Superior temporal gyrus (tissue), 1 donor: ENCODE measurements at regions not wholly inside any gene's neighbourhood (a gene's known extent, or its start where the extent isn't known, plus 50 kb on each side); places are given as distances from the start of the nearest gene placed in this dataset.

Source experiments
- DNase-seq: peaks from one replicate; pipeline ENCODE4 v3.0.0-alpha.2; 2016; ENCODE audit errors: extremely low spot score

DNA sequence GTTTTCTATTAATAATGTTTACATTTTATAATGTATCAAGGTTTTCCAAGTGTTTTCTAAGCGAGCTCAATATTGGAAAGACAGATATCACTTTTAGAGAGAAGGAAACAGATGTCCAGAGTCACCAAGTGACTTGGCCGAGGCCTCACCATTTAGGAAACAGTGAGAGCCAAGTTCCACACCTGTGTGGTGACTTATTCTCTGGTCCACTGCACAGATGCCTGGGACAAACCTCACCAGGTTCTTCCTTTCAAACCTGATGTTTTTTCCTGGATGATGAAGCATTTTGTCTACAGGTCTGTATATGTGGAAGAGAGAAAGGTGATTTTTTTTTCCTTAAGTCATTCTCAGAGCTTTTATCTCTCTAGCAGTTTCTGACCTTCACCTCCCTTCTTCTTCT, 280.7 kb downstream of the LPIN1 start:
- no peak for DNase-seq

- DNase-seq: no peak
These were observed 285.4 kb downstream of the LPIN1 start for GRCh38 chr2:12031866-12032265.

- DNase-seq: no peak
These were observed 286.0 kb downstream of the LPIN1 start for GRCh38 chr2:12032398-12032797.

- DNase-seq: no peak
These were observed 286.5 kb downstream of the LPIN1 start for GRCh38 chr2:12032975-12033374.

DNA sequence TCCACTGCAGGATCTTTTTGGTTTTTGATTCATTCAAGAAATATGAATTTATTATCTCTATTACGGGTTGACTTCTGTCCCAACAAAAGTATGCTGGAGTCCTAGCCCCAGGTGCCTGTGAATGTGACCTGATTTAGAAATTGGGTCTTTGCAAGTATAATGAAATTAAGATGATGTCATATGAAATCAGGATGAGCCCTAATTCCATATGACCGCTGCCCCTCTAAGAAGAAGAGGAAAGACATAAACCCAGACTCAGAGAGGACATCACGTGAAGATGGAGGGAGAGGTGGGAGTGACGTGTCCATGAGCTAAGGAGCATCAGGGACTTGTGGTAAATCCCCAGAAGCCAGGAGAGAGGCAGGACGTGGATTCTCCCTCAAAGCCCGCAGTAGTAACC, 287.1 kb downstream of the LPIN1 start:
- no peak for DNase-seq

DNA sequence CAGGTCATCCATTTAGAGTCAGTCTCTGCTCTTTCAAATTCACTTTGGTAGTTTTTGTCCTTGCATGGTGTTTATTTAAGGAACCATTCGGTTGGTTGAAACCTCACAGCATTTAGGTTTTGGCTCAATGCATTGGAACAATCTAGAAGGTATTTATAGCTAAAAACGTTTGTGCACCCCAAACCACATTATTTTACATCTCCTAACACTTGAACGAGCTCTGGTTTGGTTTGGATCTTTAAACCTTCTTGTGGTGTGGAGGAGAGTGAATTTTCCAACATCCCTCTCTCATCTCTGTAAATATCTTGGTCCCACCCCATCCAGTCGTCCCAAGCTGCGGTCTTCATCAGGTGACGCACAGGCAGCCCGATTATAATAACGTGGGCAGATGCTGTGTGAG, 287.9 kb downstream of the LPIN1 start:
- DNase-seq: no peak

GRCh38 chr2:12035029-12035720, 288.7 kb downstream of the LPIN1 start:
- DNase-seq: no peak

DNA sequence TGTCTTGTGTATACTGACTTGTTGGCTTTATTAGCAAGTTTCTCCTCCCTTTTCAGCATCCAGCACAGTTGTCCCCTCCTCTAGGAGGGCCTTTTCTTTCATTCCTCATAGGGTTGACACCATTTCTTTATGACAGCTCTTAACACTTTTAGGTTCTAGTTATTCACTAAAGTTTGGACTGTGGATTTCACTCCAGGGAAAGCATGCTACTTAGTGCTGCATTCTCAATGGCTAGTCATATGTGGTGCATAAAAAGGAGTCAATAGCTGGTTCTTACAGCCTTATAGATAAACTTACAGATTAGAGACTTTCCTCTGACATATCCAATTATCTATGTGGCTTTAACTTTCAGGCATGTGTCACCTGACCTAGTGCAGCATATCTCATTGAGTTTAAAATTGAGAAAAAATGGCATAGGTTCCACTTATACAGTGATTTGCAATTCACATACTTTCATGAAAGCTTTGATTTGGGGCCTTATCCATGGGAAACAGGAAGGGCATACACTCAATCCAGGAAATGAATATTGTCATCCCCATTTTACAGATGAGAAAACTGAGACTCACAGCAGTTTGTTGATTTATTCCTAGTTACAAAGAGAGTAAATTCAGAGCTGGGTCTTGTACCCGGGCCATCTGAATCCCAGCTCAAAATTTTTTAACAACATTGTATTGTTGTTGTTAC, 289.7 kb downstream of the LPIN1 start:
- DNase-seq: no peak

DNA sequence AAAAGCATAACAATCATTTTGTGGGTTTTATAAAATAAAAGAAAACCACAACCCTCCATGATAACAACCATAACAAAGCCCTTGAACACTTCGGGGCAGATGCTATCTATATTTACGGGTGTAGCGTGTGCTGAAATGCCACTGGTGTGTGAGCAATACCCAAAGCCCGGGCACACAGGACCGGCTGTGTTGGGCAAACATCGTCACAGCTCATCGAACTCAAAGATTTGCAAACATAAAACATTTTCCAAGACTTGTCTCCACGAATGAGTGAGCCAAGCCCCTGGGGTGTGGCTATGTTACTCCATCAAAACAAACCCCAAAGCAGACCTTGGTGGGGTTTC, 290.2 kb downstream of the LPIN1 start:
- no peak for DNase-seq

- no peak for DNase-seq
These were observed 290.9 kb downstream of the LPIN1 start for GRCh38 chr2:12037301-12037700.

DNA sequence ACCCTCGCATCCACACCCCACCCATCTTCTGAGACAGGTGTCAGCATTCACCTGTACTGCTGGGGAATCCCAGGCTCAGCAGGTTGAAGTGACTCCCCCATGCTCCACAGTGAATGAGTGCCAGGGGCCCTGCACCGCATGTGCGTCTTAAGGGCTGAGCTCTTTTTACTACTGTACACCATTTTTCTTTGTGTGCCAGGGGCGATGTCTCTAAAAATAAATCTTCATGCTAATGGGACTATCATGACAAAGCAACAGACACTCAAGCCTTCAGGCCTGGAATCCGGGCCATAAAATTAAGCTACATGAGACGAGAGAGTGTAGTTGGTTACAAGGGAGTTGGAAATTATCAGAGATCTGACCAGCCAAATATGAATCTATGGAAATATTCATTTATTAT, 294.8 kb downstream of the LPIN1 start:
- no peak for DNase-seq

DNA sequence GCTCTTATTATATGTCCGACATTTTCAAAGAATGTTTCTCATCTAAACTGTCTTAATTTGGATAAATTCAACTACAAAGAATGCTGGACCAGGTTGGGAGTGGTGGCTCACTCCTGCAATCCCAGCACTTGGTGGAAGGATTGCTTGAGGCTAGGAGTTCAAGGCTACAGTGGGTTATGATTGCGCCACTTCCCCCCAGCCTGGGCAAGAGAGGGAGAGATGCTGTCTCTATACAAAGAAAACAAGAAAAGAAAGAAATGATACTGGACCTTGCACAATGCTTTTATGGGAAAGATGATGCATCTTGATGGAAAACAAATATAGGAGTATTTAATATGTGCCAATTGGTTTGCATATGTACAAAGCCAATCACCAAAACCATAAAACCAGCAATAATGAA, 296.7 kb downstream of the LPIN1 start:
- DNase-seq: no peak

DNA sequence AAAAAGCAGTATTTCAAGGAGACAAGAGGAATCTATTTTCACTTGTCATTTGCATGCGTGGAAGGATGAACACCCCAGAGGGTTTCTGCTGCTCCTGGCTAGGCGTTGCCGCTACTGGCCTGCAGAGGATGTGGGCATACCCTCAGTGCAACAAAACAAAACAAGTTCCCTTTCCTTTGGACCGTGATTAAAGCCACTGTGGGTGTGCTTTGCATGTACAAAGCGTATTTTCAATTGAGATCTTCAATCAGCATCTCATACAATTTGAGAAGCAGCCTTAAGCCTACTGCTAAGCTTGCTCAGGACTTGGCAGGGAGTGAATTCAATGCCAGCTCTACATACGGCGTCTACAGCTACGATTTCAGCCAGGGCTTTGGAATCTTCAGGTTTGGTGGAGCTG, 298.4 kb downstream of the LPIN1 start:
- DNase-seq: no peak

DNA sequence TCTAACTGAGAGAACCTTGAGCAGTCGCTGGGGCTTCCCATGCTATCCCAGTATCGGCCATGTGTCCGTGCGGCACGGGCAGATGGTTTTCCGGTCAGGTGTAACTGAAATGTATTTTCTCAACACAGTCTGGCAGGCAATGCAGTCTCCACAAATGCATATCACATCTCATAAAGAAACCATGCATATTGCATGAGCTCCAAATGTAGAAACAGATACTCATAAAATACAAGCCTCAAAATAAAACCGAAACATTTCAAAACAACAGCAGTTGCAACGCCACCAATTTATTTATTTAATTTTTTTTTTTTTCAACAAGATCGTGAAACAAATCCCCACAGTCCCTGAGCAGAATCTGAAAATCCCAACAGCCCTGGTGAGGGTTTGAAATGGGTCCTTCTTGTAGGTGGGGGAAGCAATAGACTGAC, 299.4 kb downstream of the LPIN1 start:
- DNase-seq: peak; percentile 22

GRCh38 chr2:12046641-12047040, 300.2 kb downstream of the LPIN1 start:
- no peak for DNase-seq

DNA sequence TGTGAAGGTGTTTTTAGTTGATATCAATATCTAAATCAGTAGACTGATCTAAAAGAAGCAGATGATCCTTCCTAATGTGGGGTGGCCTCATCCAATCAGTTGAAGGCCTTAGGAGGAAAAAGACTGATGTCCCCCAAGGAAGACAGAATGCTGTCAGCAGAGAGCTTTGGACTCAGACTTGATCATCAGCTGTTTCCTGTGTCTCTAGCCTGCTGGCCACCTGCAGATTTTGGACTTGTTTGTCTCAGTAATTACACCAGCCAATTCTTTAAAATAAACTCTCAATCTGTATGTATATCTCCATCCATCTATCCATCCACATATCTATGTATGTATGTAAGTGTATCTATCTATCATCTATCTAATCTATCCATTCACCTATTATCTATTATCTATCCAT, 301.3 kb downstream of the LPIN1 start:
- no peak for DNase-seq

GRCh38 chr2:12048550-12048949, 302.1 kb downstream of the LPIN1 start:
- no peak for DNase-seq

DNA sequence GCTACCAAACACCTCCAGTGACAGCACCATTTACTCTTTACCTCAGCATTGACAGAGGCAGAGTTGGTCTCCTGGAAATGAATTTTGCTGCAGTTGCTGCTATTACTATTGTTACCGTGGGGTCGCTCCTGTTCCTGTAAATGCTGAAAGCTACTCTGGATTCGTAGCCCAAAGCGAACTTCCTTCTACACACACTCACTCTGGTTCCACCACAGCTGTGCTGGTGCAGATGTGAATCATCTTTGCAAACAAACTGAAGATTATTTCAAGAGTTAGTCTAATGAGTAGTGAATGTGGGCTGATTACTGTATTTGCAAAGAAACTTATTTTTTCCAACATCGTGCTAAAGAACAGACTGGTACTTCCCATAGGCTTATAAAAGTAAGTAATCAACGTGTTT, 304.0 kb downstream of the LPIN1 start:
- no peak for DNase-seq

DNA sequence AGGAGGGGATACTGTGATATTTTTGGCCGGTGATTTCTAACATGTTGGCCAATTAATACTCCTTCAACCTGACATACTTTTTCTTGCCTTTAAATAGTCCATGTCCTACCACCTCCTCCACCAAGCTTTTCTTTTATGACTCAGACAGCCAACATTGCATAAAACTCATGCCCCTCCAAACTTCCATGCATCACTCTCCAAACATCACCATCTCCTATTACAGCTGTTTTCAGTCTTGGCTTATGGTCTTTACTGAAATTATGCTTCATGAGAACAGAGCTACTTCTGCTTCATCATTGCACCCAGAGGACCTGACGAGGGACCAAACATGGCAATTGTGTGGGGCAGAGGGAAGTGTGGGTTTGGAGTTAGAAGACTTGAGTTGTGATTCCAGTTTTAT, 305.4 kb downstream of the LPIN1 start:
- DNase-seq: no peak

GRCh38 chr2:12052796-12053195, 306.4 kb downstream of the LPIN1 start:
- DNase-seq: no peak

- no peak for DNase-seq
These were observed 308.7 kb downstream of the LPIN1 start for GRCh38 chr2:12054956-12055618.

- DNase-seq: no peak
These were observed 311.2 kb downstream of the LPIN1 start for GRCh38 chr2:12057436-12058166.
